B cell (primary cell): ENCODE measurements at regions not wholly inside any gene's neighbourhood (a gene's known extent, or its start where the extent isn't known, plus 50 kb on each side); places are given as distances from the start of the nearest gene placed in this dataset.

ENCODE experiments used
- ATAC-seq: fragments of 200-7000 bp; cut with Tn5 transposase; one replicate; pipeline ENCODE4 v1.10.0; 2021; ENCODE audit warnings: low read depth, mild to moderate bottlenecking, moderate number of reproducible peaks, moderate library complexity
- CTCF ChIA-PET: fragments of 350-600 bp; sonication (Branson Sonifier 250); formaldehyde crosslinking; loops from one replicate; lab custom pipeline; 2021; ENCODE audit warnings: antibody characterized with exemption, inconsistent platforms; lab: Charles Lee
- POLR2A ChIA-PET: fragments of 350-600 bp; sonication (Branson Sonifier 250); formaldehyde crosslinking; loops from one replicate; lab custom pipeline; 2021; ENCODE audit warnings: antibody characterized with exemption; lab: Charles Lee
- DNase-seq: peaks from one replicate; pipeline ENCODE4 v3.0.0; 2013
- H2AFZ ChIP-seq: 2 replicates; pipeline ENCODE4 v1.6.1; 2012; ENCODE audit warnings: mild to moderate bottlenecking, low read depth, low read length; ENCODE audit not compliant: insufficient read depth, poor library complexity, severe bottlenecking
- H3K27ac ChIP-seq, 2 donors: 1 replicate in 1 of 2; 2 replicates in 1 of 2; pipeline ENCODE4 v1.5.1; 2012 to 2013; ENCODE audit warnings: low read length in 2 of 2, mild to moderate bottlenecking in 2 of 2, moderate library complexity in 1 of 2
- H3K27me3 ChIP-seq, 4 experiments: fragments of 200-600 bp in 1 of 4; sonication (generic) in 1 of 4; replicated peaks in 1 of 4; 1 replicate in 2 of 4; 2 replicates in 2 of 4; pipeline versions ENCODE4 v1.6.1 to v1.7.0; 2013 to 2016; ENCODE audit warnings: low read length in 3 of 4, mild to moderate bottlenecking in 2 of 4, mixed read lengths in 1 of 4, moderate library complexity in 1 of 4; ENCODE audit not compliant: insufficient read depth in 4 of 4, control insufficient read depth in 3 of 4; ENCODE audit errors: control extremely low read depth in 1 of 4
- H3K36me3 ChIP-seq, 2 experiments: replicated peaks in 1 of 2; 1 replicate in 1 of 2; 2 replicates in 1 of 2; pipeline versions ENCODE4 v1.6.1 to v1.7.1; 2013; ENCODE audit warnings: low read length in 1 of 2; ENCODE audit not compliant: insufficient read depth in 2 of 2, control insufficient read depth in 1 of 2; ENCODE audit errors: control extremely low read depth in 1 of 2, extremely low read depth in 1 of 2
- H3K4me1 ChIP-seq, 2 donors: fragments of 200-600 bp in 1 of 2; sonication (generic) in 1 of 2; 1 replicate in 1 of 2; 2 replicates in 1 of 2; pipeline versions ENCODE4 v1.5.1 to v1.6.1; 2013 to 2017; ENCODE audit warnings: low read length in 2 of 2; ENCODE audit not compliant: control insufficient read depth in 2 of 2, insufficient read depth in 2 of 2
- H3K4me2 ChIP-seq: replicated peaks from 2 replicates; pipeline ENCODE3; 2012; ENCODE audit warnings: mild to moderate bottlenecking, low read depth, low read length; ENCODE audit not compliant: poor library complexity, severe bottlenecking
- H3K4me3 ChIP-seq, 5 experiments: fragments of 200-600 bp in 1 of 5; sonication (generic) in 1 of 5; 1 replicate in 3 of 5; 2 replicates in 2 of 5; pipeline versions ENCODE4 v1.5.1 to v1.7.0; 2011 to 2016; ENCODE audit warnings: low read length in 4 of 5, mild to moderate bottlenecking in 4 of 5, low read depth in 2 of 5, control low read depth in 1 of 5, moderate library complexity in 1 of 5; ENCODE audit not compliant: insufficient read depth in 1 of 5; ENCODE audit errors: control extremely low read depth in 1 of 5, extremely low read depth in 1 of 5
- H3K79me2 ChIP-seq: fragments of 200-600 bp; sonication (generic); one replicate; pipeline ENCODE4 v1.6.0; 2016; ENCODE audit warnings: low read length; ENCODE audit not compliant: control insufficient read depth, insufficient read depth
- H3K9ac ChIP-seq: fragments of 200-600 bp; sonication (generic); 2 replicates; pipeline ENCODE4 v1.6.1; 2017; ENCODE audit warnings: mild to moderate bottlenecking, low read length, moderate library complexity
- H3K9me3 ChIP-seq, 3 donors: one replicate each; pipeline versions ENCODE4 v1.6.1 to v1.7.1; 2013; ENCODE audit warnings: low read length in 2 of 3; ENCODE audit not compliant: control insufficient read depth in 2 of 3, insufficient read depth in 1 of 3; ENCODE audit errors: control extremely low read depth in 1 of 3
- H4K20me1 ChIP-seq: 2 replicates; pipeline ENCODE4 v1.6.0; 2012; ENCODE audit warnings: mild to moderate bottlenecking, low read length; ENCODE audit not compliant: insufficient read depth, control insufficient read depth, poor library complexity, severe bottlenecking
- H3K27ac Mint-ChIP-seq: one replicate; pipeline ENCODE4 v1.8.0; 2021; ENCODE audit warnings: mixed read lengths
- H3K27me3 Mint-ChIP-seq: one replicate; pipeline ENCODE4 v1.8.0; 2021; ENCODE audit warnings: mixed read lengths
- H3K4me1 Mint-ChIP-seq: one replicate; pipeline ENCODE4 v1.8.0; 2021; ENCODE audit warnings: mixed read lengths
- H3K4me3 Mint-ChIP-seq: one replicate; pipeline ENCODE4 v1.8.0; 2021; ENCODE audit warnings: mixed read lengths
- H3K9me3 Mint-ChIP-seq: one replicate; pipeline ENCODE4 v1.8.0; 2022; ENCODE audit warnings: mixed read lengths; ENCODE audit not compliant: insufficient read depth
- EZH2 ChIP-seq: IDR thresholded peaks from 2 replicates; pipeline ENCODE4 v1.6.1; 2012; ENCODE audit warnings: borderline replicate concordance, low read depth, mild to moderate bottlenecking, moderate library complexity, low read length; ENCODE audit not compliant: insufficient read depth, poor library complexity, severe bottlenecking
- WGBS: methylation state at CpG from one replicate; pipeline ENCODE4 v1.1.5; 2013; ENCODE audit warnings: missing lambda C conversion rate; ENCODE audit not compliant: insufficient coverage; 5-methylcytosine and 5-hydroxymethylcytosine counted together
- intact Hi-C: fragments of 100-400 bp; cut with micrococcal nuclease; formaldehyde crosslinking; loops from one replicate; pipeline ENCODE4 v1.10.0; 2022
- TF ChIP-seq, protein P1 (sequence below): fragments of 200-600 bp; IDR thresholded peaks from one replicate; pipeline ENCODE4 v1.8.0; 2022; ENCODE audit warnings: antibody characterized with exemption, mild to moderate bottlenecking

DNA sequence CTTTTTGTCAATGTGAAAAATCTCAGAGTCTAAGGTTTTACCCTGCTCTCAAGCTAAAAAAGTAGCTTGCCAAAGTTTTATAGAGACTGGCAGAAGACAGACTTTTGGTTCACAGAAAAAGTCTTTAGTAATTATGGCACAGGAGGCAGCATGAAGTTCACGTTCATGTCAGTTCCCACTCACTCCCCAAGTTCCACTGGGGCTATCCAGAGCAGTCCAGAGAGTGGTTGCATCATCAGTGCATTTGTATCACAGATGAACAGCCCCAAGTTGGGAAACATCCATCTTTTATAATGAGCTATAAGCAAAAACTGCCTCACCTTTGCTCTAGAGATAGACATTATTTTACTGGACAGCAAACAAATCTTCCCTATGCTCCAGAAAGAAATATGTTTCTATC is 454.1 kb upstream of the AGTR1 start:
- Histone ChIP-seq H2AFZ (no peak overlapping the region), H3K4me2 (no peak overlapping the region), H3K4me1 (no peaks in the 10 kb centered on the region), H4K20me1 (no peaks in the 10 kb centered on the region), H3K9ac (no peak overlapping the region), H3K9me3 (peaks cover 0 to 3% (median 0%) of the 10 kb centered on the region in 3 donors), H3K4me3 (no peak overlapping the region), H3K36me3 (no peaks in the 10 kb centered on the region), H3K79me2 (no peaks in the 10 kb centered on the region), H3K27ac (no peak overlapping the region), H3K27me3 (no peaks in the 10 kb centered on the region)
- ATAC-seq (no peak), DNase-seq (no peak)
- Mint-ChIP-seq H3K9me3 (no peaks in the 10 kb centered on the region), H3K27me3 (no peaks in the 10 kb centered on the region), H3K4me3 (no peak overlapping the region), H3K27ac (no peak overlapping the region), H3K4me1 (no peaks in the 10 kb centered on the region)
- intact Hi-C loops = no loop called here
- 78% methylated on average over 1 of the region's 1 CpG for WGBS
- ChIA-PET CTCF (no interaction called here), POLR2A (no interaction called here)
- TF ChIP-seq, protein P1, sequence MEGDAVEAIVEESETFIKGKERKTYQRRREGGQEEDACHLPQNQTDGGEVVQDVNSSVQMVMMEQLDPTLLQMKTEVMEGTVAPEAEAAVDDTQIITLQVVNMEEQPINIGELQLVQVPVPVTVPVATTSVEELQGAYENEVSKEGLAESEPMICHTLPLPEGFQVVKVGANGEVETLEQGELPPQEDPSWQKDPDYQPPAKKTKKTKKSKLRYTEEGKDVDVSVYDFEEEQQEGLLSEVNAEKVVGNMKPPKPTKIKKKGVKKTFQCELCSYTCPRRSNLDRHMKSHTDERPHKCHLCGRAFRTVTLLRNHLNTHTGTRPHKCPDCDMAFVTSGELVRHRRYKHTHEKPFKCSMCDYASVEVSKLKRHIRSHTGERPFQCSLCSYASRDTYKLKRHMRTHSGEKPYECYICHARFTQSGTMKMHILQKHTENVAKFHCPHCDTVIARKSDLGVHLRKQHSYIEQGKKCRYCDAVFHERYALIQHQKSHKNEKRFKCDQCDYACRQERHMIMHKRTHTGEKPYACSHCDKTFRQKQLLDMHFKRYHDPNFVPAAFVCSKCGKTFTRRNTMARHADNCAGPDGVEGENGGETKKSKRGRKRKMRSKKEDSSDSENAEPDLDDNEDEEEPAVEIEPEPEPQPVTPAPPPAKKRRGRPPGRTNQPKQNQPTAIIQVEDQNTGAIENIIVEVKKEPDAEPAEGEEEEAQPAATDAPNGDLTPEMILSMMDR = no peak
- no peak for TF ChIP-seq EZH2

DNA sequence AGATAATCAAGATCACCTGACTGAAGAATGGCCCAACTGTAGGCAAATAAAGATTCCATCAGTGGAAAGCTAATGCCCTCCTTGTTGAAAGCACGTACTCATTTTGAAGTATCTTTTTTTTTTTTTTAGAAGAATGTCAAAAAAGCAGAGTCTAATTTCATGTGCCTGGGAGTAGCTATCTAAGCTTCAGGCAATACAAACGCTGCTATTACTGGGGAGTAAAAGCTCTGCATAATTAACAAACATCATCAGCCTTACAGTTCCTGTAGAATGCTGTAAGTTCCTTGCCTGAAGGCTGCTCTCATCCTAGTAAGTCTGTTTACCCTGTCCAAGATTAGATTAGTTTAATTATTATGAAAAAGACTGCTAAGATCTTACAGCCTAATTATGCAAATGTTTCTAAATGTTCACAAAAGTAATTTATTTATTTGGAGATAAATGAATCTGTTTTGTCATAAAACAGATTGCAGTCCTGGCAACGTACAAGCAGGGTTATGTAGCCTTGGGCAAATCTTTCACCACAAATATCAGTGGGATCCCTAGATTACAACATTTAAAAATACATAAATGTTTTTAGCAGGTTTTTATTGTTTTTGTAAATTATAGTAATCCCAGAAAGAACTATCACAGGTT is 451.3 kb upstream of the AGTR1 start:
- CTCF ChIA-PET = no interaction called here
- Histone ChIP-seq H3K27ac (no peak overlapping the region), H4K20me1 (no peaks in the 10 kb centered on the region), H3K4me3 (no peak overlapping the region), H3K9ac (no peak overlapping the region), H3K4me2 (no peak overlapping the region), H3K79me2 (no peaks in the 10 kb centered on the region), H3K27me3 (no peaks in the 10 kb centered on the region), H2AFZ (no peak overlapping the region), H3K4me1 (no peaks in the 10 kb centered on the region), H3K36me3 (no peaks in the 10 kb centered on the region), H3K9me3 (peaks cover 0 to 3% (median 0%) of the 10 kb centered on the region in 3 donors)
- Mint-ChIP-seq H3K4me1 (no peaks in the 10 kb centered on the region), H3K4me3 (no peak overlapping the region), H3K27ac (no peak overlapping the region), H3K9me3 (no peaks in the 10 kb centered on the region), H3K27me3 (no peaks in the 10 kb centered on the region)
- POLR2A ChIA-PET = no interaction called here
- TF ChIP-seq, protein P1 = no peak
- no peak for TF ChIP-seq EZH2
- DNase-seq = no peak
- intact Hi-C loops = no loop called here
- no CpG with 5 or more reads among the region's 3 CpGs for WGBS
- no peak for ATAC-seq
